ENCODE measurements at regions not wholly inside any gene's neighbourhood (a gene's known extent, or its start where the extent isn't known, plus 50 kb on each side); places are given as distances from the start of the nearest gene placed in this dataset.
A peak's percentile ranks its signal among the peaks of the same experiment; 100 is the strongest.

- DNase-seq: no peak
These were observed 237.9 kb upstream of the CD180 start for GRCh38 chr5:67434466-67434865.

DNA sequence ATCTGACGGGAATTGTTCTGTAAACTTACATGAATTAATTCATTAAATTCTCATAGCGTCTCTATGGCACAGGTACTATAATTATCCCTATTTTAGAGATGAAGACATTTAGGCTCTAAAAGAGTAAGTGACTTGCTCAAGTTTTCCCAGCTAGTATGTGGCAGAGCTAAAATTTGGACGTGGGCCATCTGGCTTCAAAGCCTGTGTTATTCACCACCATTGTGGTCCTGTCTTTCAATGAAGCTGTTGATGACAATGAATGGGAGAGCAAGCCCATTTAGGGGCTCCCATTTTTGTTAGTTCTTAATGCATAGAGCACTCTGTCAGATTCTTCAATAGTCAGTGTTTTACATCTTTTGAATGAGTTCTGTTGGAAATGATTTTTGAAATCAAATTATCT is 236.0 kb upstream of the CD180 start:
- DNase-seq: no peak

- no peak for DNase-seq
These were observed 234.6 kb upstream of the CD180 start for GRCh38 chr5:67431191-67431590.

DNA sequence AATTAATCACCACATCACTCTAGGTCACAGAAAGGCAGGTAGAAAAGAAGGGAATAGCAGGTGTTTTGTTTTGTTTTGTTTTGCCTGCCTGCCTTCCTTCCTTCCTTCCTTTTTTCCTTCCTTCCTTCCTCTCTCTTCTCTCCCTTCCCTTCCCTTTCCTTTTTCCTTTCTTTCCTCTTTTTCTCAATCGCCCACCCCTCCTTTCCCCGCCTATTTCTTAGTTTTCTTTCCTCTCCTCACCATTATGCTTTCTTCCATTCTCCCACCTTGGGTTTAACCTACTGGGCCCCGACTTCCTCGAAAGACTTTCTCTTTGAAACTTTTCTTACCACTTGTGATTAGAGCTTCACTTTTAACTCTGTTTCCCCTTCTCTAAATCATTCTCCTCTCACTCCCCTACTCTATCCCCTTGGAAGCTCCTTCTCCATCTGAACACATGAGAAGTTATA is 231.3 kb upstream of the CD180 start:
- no peak for DNase-seq

- no peak for DNase-seq
These were observed 230.6 kb upstream of the CD180 start for GRCh38 chr5:67426961-67427849.

DNA sequence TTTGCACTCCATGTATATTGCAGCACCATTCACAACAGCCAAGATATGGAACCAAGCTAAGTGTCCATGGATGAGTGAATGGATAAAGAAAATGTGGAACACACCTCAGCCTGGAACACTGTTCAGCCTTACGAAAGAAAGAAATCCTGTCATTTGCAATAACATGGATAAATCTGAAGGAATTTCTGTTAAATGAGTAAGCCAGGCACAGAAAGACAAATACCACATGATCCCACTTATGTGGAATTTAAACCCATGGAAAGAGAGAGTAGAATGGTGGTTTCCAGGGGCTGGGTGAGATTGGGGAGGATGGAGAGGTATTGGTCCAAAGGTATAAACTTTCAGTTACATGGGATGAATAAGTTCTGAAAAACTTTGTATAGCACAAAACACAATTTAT is 228.9 kb upstream of the CD180 start:
- DNase-seq: no peak

DNA sequence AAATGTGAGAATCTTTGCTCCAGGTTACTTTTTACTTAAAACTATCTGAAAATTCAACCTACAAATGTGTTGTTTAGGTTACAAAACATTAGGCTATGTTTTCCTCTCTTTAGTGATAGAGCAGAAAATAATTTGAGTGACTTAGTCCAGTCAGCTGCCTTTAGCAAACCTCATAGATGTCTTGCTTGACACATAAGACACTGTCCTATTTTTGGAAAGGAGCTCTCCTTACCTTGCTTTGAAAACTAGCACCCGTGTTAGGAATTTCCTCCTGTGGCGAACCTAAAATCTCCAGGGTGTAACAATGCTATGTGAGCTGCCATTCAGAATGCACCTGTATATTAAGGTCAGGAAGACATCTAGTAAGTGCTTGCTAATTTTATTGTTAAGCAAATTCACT is 221.2 kb upstream of the CD180 start:
- DNase-seq: no peak

DNA sequence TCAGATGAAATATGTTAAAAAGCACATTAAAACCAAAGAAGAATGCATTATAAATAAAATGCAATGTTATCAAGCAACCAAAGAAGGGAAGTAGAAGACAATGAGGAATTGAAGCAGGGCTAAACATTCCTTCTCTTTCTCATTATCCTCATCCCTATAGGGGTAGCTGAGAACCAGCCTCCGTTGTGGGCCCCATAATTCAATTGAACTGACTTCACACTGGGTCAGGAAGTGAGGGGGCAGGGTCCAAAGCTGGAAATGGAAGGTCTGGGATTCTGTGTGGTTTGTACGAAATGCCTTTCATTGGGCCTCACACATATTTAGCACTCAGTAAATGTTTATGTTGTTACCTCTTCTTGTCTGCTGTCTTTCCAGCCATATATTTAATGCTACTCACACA is 220.4 kb upstream of the CD180 start:
- no peak for DNase-seq

DNA sequence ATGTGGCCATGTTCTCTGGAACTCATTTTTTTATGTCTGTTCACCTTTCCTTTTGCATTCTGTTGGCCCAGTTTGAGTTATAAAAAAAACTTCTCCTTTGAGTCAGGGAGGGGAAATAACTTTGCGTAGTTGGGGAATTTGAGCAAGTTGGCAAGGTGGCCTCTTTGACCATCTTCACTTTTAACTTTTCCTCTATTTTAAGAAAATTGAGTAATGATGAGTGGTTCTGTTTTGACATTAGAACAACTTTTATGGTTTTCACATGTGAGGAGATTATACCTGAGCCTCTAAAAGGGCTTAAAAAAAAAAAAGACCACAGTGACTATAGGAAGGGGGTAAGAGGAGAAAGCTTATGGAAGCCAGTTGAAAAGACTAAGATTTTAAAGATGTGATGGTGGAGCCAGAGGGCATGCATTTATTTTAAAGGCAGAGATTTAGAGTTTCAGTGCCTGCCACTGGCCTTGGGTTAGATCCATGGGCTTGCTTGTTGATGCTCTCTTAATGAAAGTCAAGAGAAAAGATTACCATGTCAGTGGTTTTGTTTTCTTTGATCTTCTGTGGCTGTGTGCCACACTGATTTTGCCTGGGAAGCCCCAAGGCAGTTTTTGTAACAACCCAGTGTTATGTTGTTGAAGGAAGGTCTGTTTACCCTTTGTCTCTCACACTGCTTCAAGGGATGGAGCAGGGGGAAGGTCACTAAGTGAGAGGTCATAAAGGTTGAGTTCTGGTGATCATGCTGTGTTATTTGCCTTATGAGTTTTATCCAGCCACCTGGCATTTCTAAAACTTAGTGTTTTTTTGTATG is 219.7 kb upstream of the CD180 start:
- peak; percentile 2 for DNase-seq

DNA sequence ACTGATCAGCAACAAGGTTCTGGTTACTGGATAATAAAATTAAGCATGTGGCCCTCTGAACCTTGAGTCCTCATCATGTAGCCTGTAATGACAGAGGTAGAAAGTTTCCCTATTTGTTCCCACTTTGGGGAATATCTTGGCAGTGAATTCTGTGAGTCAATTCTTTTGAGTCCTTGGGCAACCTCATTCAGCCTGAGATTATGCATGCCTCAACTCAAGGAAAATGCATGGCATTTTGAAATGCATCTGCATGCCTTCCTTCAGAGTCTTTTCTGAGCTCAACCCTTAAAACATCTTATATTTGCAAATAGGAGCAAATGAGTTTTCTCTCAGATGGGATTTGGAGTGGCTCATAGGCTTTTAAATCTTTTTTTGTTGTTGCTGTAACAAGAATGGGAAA is 218.1 kb upstream of the CD180 start:
- DNase-seq: no peak

- DNase-seq: no peak
These were observed 217.1 kb upstream of the CD180 start for GRCh38 chr5:67413721-67414120.

- DNase-seq: no peak
These were observed 212.7 kb upstream of the CD180 start for GRCh38 chr5:67409126-67409777.

GRCh38 chr5:67407979-67408378 is 211.4 kb upstream of the CD180 start:
- no peak for DNase-seq

GRCh38 chr5:67405755-67406154 is 209.2 kb upstream of the CD180 start:
- DNase-seq: no peak

DNA sequence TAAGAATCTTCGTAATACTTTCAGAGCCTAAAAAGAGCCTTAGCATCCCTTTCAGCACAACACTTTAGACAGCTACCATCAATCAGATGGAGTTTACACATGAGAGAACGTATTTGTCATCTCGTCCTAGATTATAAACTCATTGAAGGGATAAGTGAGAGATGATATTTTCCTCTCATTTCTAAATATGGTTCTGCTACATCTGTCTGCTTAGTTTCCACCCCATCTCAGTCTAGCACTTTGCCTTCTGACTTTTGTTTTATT is 208.4 kb upstream of the CD180 start:
- no peak for DNase-seq

- DNase-seq: no peak
These were observed 207.9 kb upstream of the CD180 start for GRCh38 chr5:67404256-67405100.

DNA sequence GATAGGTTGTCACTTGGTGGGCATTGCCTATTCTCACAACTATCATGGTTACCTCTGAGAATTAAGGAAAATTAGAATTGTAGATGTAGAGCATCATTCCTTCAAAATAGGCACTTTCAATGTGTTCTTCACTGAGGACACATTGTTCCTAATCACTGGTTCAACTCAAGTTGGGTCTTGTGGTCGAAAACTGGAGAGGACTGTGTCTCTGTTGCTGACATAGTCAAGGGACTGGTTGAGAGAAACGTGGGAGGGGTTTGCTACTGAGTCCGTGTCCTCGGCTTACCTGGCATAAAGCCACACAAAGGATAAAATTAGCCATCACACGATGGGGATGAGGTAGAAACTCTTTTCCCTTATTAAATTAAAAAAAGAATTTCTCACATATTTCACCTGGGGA is 205.9 kb upstream of the CD180 start:
- no peak for DNase-seq

DNA sequence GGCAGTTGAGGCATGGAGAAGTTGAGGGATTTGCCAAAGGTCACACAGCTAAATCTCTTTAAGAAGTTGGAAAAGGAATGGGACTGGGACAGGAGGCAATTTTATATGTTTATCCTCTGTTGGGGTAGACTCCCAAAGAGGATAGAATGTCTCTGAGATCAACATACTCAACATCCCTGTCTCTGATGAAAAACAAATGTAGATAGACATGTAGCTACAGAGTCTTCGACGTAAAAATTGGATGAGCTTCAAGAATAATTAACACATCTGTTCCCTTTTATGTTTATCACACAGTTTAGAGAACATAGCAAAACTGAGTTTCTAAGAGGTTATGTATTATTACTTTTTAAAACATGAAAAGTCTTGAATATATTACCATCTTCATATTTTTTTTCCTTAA is 204.6 kb upstream of the CD180 start:
- DNase-seq: no peak

DNA sequence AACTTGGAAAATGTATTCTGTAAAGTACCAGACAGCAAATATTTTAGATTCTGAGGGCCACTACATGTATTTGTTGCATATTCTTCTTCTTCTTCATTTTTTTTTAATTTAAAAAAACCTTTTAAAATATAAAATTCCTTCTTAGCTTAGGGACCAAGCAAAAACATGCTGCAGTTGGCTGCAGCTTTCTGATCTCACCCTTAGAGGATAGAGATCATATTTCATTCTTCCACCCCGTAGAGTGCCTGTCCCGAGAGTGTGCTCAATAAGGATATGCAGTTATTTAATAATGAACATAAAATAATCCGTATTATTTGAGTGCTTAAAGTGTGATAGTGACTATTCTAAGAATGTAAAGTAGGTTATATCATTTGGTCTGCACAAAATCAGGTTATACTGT is 204.2 kb upstream of the CD180 start:
- no peak for DNase-seq

DNA sequence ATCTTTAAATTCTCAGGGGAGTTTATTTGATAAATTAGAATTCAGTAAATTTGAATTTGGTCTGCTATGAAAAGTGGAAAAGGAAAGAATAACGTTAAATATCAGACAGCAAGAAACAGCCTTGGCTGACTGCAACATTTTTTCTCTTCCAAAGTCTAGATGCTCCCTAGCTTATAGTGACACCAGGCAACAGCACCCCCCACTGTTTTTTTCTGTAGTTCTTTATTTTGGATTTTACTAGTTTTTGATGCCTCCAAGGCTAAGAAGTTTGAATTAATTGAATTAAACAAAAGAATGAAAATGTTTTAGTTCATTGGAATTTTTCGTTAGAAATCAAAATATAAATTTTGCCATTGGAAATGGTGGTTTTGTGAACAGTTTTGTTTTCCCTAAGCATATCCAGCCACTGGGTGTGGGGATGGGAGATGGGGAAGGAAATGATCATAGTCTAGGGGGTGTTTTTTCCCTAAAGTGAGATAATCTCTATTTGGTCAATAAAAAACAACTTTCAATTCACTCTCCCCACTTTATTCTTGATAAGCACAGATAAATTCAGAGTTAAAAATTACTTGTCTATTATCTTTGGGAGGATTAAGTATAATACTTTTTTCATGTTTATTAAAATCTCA is 199.3 kb upstream of the CD180 start:
- DNase-seq: no peak

GRCh38 chr5:67393211-67393610 is 196.6 kb upstream of the CD180 start:
- no peak for DNase-seq

DNA sequence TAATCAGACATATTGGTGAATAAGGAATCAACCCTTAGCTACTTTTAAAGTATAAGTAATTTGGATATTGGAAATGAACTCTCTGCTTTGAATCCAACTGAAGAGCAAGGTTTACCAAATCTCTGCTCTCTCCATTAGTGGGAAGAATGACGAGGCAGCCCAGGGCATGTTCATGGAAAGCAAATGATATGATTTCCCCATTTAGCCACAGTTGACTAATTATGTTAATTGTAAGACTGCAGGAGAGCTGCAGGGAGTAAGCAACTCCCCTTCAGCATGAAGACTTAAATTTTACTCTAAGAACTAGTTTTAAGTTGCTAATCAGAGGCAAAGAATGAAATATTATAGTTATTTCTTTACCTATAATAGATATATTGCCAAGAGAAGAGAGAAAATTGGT is 194.3 kb upstream of the CD180 start:
- no peak for DNase-seq

- no peak for DNase-seq
These were observed 186.9 kb upstream of the CD180 start for GRCh38 chr5:67383451-67383850.

All from activated CD4-positive, alpha-beta T cell treated with anti-CD3 and anti-CD28 coated beads, Interleukin-2, amount 50 U/mL, for 16 hours (primary cell).